MM.1S (cell line): ENCODE measurements at regions not wholly inside any gene's neighbourhood (a gene's known extent, or its start where the extent isn't known, plus 50 kb on each side); places are given as distances from the start of the nearest gene placed in this dataset.

Experiments used
- DNase-seq: peaks from one replicate; pipeline ENCODE4 v3.0.0-alpha.2; 2015
- H2AFZ ChIP-seq: fragments of 300-600 bp; sonication (generic); 2 replicates; pipeline ENCODE4 v1.6.0; 2016; ENCODE audit warnings: antibody characterized with exemption, low read length
- H3F3A ChIP-seq: fragments of 300-600 bp; sonication (generic); 2 replicates; pipeline ENCODE4 v1.6.1; 2016; ENCODE audit warnings: mild to moderate bottlenecking, antibody characterized with exemption, low read length, moderate library complexity, mixed read lengths; ENCODE audit not compliant: insufficient read depth
- H3K27ac ChIP-seq: fragments of 300-600 bp; sonication (generic); 2 replicates; pipeline ENCODE4 v1.5.1; 2016; ENCODE audit warnings: mild to moderate bottlenecking, low read length
- H3K27me3 ChIP-seq: fragments of 300-600 bp; sonication (generic); replicated peaks from 2 replicates; pipeline ENCODE4 v1.6.0; 2016; ENCODE audit warnings: low read length; ENCODE audit not compliant: insufficient read depth
- H3K36me3 ChIP-seq: fragments of 300-600 bp; sonication (generic); replicated peaks from 2 replicates; pipeline ENCODE4 v1.6.1; 2016; ENCODE audit warnings: mild to moderate bottlenecking, low read length, mixed read lengths; ENCODE audit not compliant: insufficient read depth
- H3K4me1 ChIP-seq: fragments of 300-600 bp; sonication (generic); 2 replicates; pipeline ENCODE4 v1.6.1; 2016; ENCODE audit warnings: low read length, mixed read lengths
- H3K4me2 ChIP-seq: fragments of 300-600 bp; sonication (generic); 2 replicates; pipeline ENCODE4 v1.6.0; 2016; ENCODE audit warnings: low read depth, low read length
- H3K4me3 ChIP-seq: fragments of 300-600 bp; sonication (generic); 2 replicates; pipeline ENCODE4 v1.5.1; 2016; ENCODE audit warnings: low read length, mixed read lengths
- H3K79me2 ChIP-seq: fragments of 300-600 bp; sonication (generic); 2 replicates; pipeline ENCODE4 v1.6.1; 2016; ENCODE audit warnings: mixed run types, low read length, mixed read lengths
- H3K9ac ChIP-seq: fragments of 300-600 bp; sonication (generic); 2 replicates; pipeline ENCODE4 v1.6.1; 2016; ENCODE audit warnings: low read length, mixed read lengths
- H3K9me2 ChIP-seq: fragments of 300-600 bp; sonication (generic); replicated peaks from 2 replicates; pipeline ENCODE4 v1.6.1; 2016; ENCODE audit warnings: mild to moderate bottlenecking, low read length, mixed read lengths; ENCODE audit not compliant: insufficient read depth
- H3K9me3 ChIP-seq: fragments of 300-600 bp; sonication (generic); replicated peaks from 2 replicates; pipeline ENCODE4 v1.6.1; 2016; ENCODE audit warnings: mild to moderate bottlenecking, low read length, mixed read lengths; ENCODE audit not compliant: insufficient read depth
- H4K20me1 ChIP-seq: fragments of 300-600 bp; sonication (generic); 2 replicates; pipeline ENCODE4 v1.6.1; 2016; ENCODE audit warnings: mild to moderate bottlenecking, low read length, moderate library complexity, mixed read lengths; ENCODE audit not compliant: insufficient read depth
- CTCF ChIP-seq: fragments of 300-600 bp; sonication (generic); IDR thresholded peaks from 2 replicates; pipeline ENCODE4 v1.5.1; 2016; ENCODE audit warnings: antibody characterized with exemption, low read length, mixed read lengths
- EZH2 ChIP-seq: fragments of 300-600 bp; sonication (generic); optimal IDR thresholded peaks from 2 replicates; pipeline ENCODE3; 2017; ENCODE audit warnings: low read depth, mild to moderate bottlenecking, antibody characterized with exemption, low read length, mixed read lengths
- EZH2phosphoT487 ChIP-seq: fragments of 300-600 bp; sonication (generic); IDR thresholded peaks from 2 replicates; pipeline ENCODE4 v1.6.1; 2018; ENCODE audit warnings: antibody characterized with exemption, low read length

- no peaks in the 10 kb centered on the region for H3K4me1 ChIP-seq
- no peaks in the 10 kb centered on the region for H3K9me3 ChIP-seq
- no peak overlapping the region for H2AFZ ChIP-seq
- no peaks in the 10 kb centered on the region for H3K36me3 ChIP-seq
- no peaks in the 10 kb centered on the region for H3K9me2 ChIP-seq
- no peaks in the 10 kb centered on the region for H3K79me2 ChIP-seq
- H3K27me3 ChIP-seq = no peaks in the 10 kb centered on the region
- no peak overlapping the region for H3K9ac ChIP-seq
- no peaks in the 10 kb centered on the region for H4K20me1 ChIP-seq
- no peak for DNase-seq
- H3F3A ChIP-seq = no peaks in the 10 kb centered on the region
- TF ChIP-seq EZH2phosphoT487 (no peak), EZH2 (no peak), CTCF (no peak)
- no peak overlapping the region for H3K4me3 ChIP-seq
- H3K27ac ChIP-seq = no peak overlapping the region
- H3K4me2 ChIP-seq = no peak overlapping the region
Measured at GRCh38 chr5:31137676-31138075, 55.8 kb upstream of the CDH6 start.

- H3K27me3 ChIP-seq = no peaks in the 10 kb centered on the region
- H3K36me3 ChIP-seq = no peaks in the 10 kb centered on the region
- no peak overlapping the region for H3K9ac ChIP-seq
- no peak for DNase-seq
- no peaks in the 10 kb centered on the region for H3K9me2 ChIP-seq
- H3K4me3 ChIP-seq = no peak overlapping the region
- H3K9me3 ChIP-seq = no peaks in the 10 kb centered on the region
- H4K20me1 ChIP-seq = no peaks in the 10 kb centered on the region
- no peaks in the 10 kb centered on the region for H3F3A ChIP-seq
- no peak for TF ChIP-seq CTCF
- TF ChIP-seq EZH2phosphoT487 = no peak
- no peak for TF ChIP-seq EZH2
- no peak overlapping the region for H3K27ac ChIP-seq
- H3K4me1 ChIP-seq = no peaks in the 10 kb centered on the region
- H3K4me2 ChIP-seq = no peak overlapping the region
- no peak overlapping the region for H2AFZ ChIP-seq
- H3K79me2 ChIP-seq = no peaks in the 10 kb centered on the region
Measured at GRCh38 chr5:31135542-31135941, 57.9 kb upstream of the CDH6 start.

GRCh38 chr5:31133488-31133887, 60.0 kb upstream of the CDH6 start:
- H3K4me3 ChIP-seq = no peak overlapping the region
- no peak overlapping the region for H3K4me2 ChIP-seq
- DNase-seq = no peak
- H4K20me1 ChIP-seq = no peaks in the 10 kb centered on the region
- no peaks in the 10 kb centered on the region for H3K9me2 ChIP-seq
- no peak overlapping the region for H3K9ac ChIP-seq
- no peak overlapping the region for H3K27ac ChIP-seq
- H3K27me3 ChIP-seq = no peaks in the 10 kb centered on the region
- H2AFZ ChIP-seq = no peak overlapping the region
- no peaks in the 10 kb centered on the region for H3F3A ChIP-seq
- no peaks in the 10 kb centered on the region for H3K36me3 ChIP-seq
- H3K4me1 ChIP-seq = no peaks in the 10 kb centered on the region
- no peaks in the 10 kb centered on the region for H3K9me3 ChIP-seq
- TF ChIP-seq CTCF (no peak), EZH2phosphoT487 (no peak), EZH2 (no peak)
- H3K79me2 ChIP-seq = no peaks in the 10 kb centered on the region
